ENCODE measurements at regions not wholly inside any gene's neighbourhood (a gene's known extent, or its start where the extent isn't known, plus 50 kb on each side); places are given as distances from the start of the nearest gene placed in this dataset.

GRCh38 chr7:32364581-32364980, 125.6 kb downstream of the LSM5 start:
- no peaks in the 10 kb centered on the region for H3K36me3 Mint-ChIP-seq (ENCODE audit: low read depth)
- no peaks in the 10 kb centered on the region for H3K27me3 ChIP-seq (ENCODE audit: control insufficient read depth in 1 of 2, insufficient read depth in 2 of 2, low read length in 2 of 2)
- H3K4me3 ChIP-seq (ENCODE audit: low read length) = no peak overlapping the region
- ChIA-PET CTCF (no interaction called here), POLR2A (no interaction called here)
- H3K4me1 Mint-ChIP-seq (ENCODE audit: low read depth) = no peaks in the 10 kb centered on the region
- H3K4me3 Mint-ChIP-seq = no peak overlapping the region
- no peaks in the 10 kb centered on the region for H3K4me1 ChIP-seq (ENCODE audit: insufficient read depth, low read length)
- no peak overlapping the region for H3K27ac ChIP-seq (ENCODE audit: low read depth in 1 of 2, low read length in 2 of 2)
- peaks cover 12 to 13% of the 10 kb centered on the region in 2 experiments for H3K9me3 ChIP-seq (ENCODE audit: control insufficient read depth in 1 of 2, insufficient read depth in 1 of 2, low read length in 2 of 2)
- peaks cover 23% of the 10 kb centered on the region for H3K27me3 Mint-ChIP-seq
- no peak for ATAC-seq (ENCODE audit: poor library complexity)
- peaks cover 10% of the 10 kb centered on the region for H3K9me3 Mint-ChIP-seq
- no peak for DNase-seq
- TF ChIP-seq, protein P1, sequence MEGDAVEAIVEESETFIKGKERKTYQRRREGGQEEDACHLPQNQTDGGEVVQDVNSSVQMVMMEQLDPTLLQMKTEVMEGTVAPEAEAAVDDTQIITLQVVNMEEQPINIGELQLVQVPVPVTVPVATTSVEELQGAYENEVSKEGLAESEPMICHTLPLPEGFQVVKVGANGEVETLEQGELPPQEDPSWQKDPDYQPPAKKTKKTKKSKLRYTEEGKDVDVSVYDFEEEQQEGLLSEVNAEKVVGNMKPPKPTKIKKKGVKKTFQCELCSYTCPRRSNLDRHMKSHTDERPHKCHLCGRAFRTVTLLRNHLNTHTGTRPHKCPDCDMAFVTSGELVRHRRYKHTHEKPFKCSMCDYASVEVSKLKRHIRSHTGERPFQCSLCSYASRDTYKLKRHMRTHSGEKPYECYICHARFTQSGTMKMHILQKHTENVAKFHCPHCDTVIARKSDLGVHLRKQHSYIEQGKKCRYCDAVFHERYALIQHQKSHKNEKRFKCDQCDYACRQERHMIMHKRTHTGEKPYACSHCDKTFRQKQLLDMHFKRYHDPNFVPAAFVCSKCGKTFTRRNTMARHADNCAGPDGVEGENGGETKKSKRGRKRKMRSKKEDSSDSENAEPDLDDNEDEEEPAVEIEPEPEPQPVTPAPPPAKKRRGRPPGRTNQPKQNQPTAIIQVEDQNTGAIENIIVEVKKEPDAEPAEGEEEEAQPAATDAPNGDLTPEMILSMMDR (IDR thresholded peaks at IDR 0.05) = no peak
- intact Hi-C loops (cut with DNase I, micrococcal nuclease) = no loop called here
- no peaks in the 10 kb centered on the region for H3K36me3 ChIP-seq (ENCODE audit: insufficient read depth, low read length)
- no peak overlapping the region for H3K27ac Mint-ChIP-seq

GRCh38 chr7:32360127-32360526, 130.1 kb downstream of the LSM5 start:
- POLR2A ChIA-PET = no interaction called here
- Histone ChIP-seq H3K36me3 (ENCODE audit: insufficient read depth, low read length) (no peaks in the 10 kb centered on the region), H3K27ac (ENCODE audit: low read depth in 1 of 2, low read length in 2 of 2) (no peak overlapping the region), H3K4me3 (ENCODE audit: low read length) (no peak overlapping the region), H3K9me3 (ENCODE audit: control insufficient read depth in 1 of 2, insufficient read depth in 1 of 2, low read length in 2 of 2) (peaks cover 0 to 8% of the 10 kb centered on the region in 2 experiments), H3K27me3 (ENCODE audit: control insufficient read depth in 1 of 2, insufficient read depth in 2 of 2, low read length in 2 of 2) (no peaks in the 10 kb centered on the region), H3K4me1 (ENCODE audit: insufficient read depth, low read length) (no peaks in the 10 kb centered on the region)
- TF ChIP-seq, protein P1 (IDR thresholded peaks at IDR 0.05) = no peak
- ATAC-seq (ENCODE audit: poor library complexity) (no peak), DNase-seq (no peak)
- H3K9me3 Mint-ChIP-seq = no peaks in the 10 kb centered on the region
- H3K4me3 Mint-ChIP-seq = no peak overlapping the region
- intact Hi-C loops (cut with DNase I, micrococcal nuclease) = no loop called here
- CTCF ChIA-PET = no interaction called here
- no peaks in the 10 kb centered on the region for H3K4me1 Mint-ChIP-seq (ENCODE audit: low read depth)
- no peaks in the 10 kb centered on the region for H3K36me3 Mint-ChIP-seq (ENCODE audit: low read depth)
- no peak overlapping the region for H3K27ac Mint-ChIP-seq
- H3K27me3 Mint-ChIP-seq = peaks cover 27% of the 10 kb centered on the region

DNA sequence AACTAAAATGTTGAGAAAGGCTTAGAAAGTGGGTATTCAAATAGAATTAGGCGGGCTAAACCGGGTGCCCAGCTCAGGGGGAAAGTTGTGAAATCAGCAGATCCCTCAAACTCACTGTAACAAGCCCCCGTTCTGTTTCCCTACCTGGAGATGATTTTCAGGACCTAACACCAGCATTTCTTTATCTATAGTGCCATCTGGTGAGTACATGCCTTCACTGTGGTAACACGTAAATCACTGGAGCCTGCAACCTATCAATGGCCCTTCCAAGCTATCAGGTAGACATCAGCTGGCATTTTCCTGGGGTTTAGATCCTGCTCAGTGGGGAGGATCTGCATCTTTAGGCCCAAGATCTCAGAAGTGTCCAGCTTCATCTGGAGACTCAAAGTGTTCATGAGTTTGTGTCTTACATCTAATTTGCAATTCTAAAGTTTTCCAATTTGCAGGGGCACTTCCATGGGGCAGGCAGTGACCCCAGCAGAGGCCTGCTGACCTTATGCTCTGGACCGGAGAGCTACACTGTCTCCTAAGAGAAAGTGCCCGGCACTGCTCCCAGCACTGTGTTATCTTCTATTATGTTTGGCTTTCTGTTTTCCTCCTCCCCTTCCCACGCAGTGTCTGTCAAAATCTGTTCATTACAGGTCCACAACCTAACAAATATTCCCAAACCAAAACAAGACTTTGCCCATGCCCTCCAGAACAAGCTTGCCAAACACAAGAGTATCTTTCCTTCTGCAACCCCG, 132.5 kb downstream of the LSM5 start:
- ATAC-seq (ENCODE audit: poor library complexity) (no peak), DNase-seq (no peak)
- H3K4me3 Mint-ChIP-seq = no peak overlapping the region
- no peak overlapping the region for H3K27ac Mint-ChIP-seq
- intact Hi-C loops (cut with DNase I, micrococcal nuclease) = no loop called here
- CTCF ChIA-PET = no interaction called here
- no peaks in the 10 kb centered on the region for H3K9me3 Mint-ChIP-seq
- no peaks in the 10 kb centered on the region for H3K36me3 ChIP-seq (ENCODE audit: insufficient read depth, low read length)
- H3K4me3 ChIP-seq (ENCODE audit: low read length) = no peak overlapping the region
- no peaks in the 10 kb centered on the region for H3K4me1 Mint-ChIP-seq (ENCODE audit: low read depth)
- no peaks in the 10 kb centered on the region for H3K9me3 ChIP-seq (ENCODE audit: control insufficient read depth in 1 of 2, insufficient read depth in 1 of 2, low read length in 2 of 2)
- TF ChIP-seq, protein P1 (IDR thresholded peaks at IDR 0.05) = no peak
- H3K4me1 ChIP-seq (ENCODE audit: insufficient read depth, low read length) = no peaks in the 10 kb centered on the region
- POLR2A ChIA-PET = no interaction called here
- H3K36me3 Mint-ChIP-seq (ENCODE audit: low read depth) = no peaks in the 10 kb centered on the region
- peaks cover 27% of the 10 kb centered on the region for H3K27me3 Mint-ChIP-seq
- no peaks in the 10 kb centered on the region for H3K27me3 ChIP-seq (ENCODE audit: control insufficient read depth in 1 of 2, insufficient read depth in 2 of 2, low read length in 2 of 2)
- no peak overlapping the region for H3K27ac ChIP-seq (ENCODE audit: low read depth in 1 of 2, low read length in 2 of 2)
